IMR-90 (cell line): ENCODE measurements at regions not wholly inside any gene's neighbourhood (a gene's known extent, or its start where the extent isn't known, plus 50 kb on each side); places are given as distances from the start of the nearest gene placed in this dataset.

Experiments used
- ATAC-seq: fragments of 200-7000 bp; cut with Tn5 transposase; 2 replicates; pipeline ENCODE4 v1.9.1; 2020; ENCODE audit warnings: low read depth, mild to moderate bottlenecking, moderate library complexity
- BruUV-seq: library from RNA; stranded (reverse); fragments of 400-500 nt; replicated peaks from 2 replicates; lab custom pipeline; 2021; lab: Mats Ljungman, UMichigan
- CTCF ChIA-PET: fragments of 300-600 bp; formaldehyde crosslinking; extraction: SDS; loops from one replicate; lab custom pipeline; 2021; ENCODE audit warnings: antibody characterized with exemption; lab: Yijun Ruan, JAX
- POLR2A ChIA-PET: fragments of 300-600 bp; sonication (Branson Sonifier 250); formaldehyde crosslinking; loops from one replicate; lab custom pipeline; 2022; ENCODE audit warnings: antibody characterized with exemption; ENCODE audit not compliant: unreplicated experiment; lab: Charles Lee
- DNase-seq: peaks from one replicate; pipeline ENCODE4 v3.0.0; 2013
- H2AFZ ChIP-seq: replicated peaks from 2 replicates; pipeline ENCODE3; 2013; ENCODE audit warnings: low read length, mild to moderate bottlenecking; ENCODE audit not compliant: poor library complexity
- H2AK5ac ChIP-seq: 2 replicates; pipeline ENCODE4 v1.6.1; 2013; ENCODE audit warnings: low read depth, low read length, inconsistent platforms
- H2AK9ac ChIP-seq: replicated peaks from 2 replicates; pipeline ENCODE3; 2013; ENCODE audit warnings: mild to moderate bottlenecking, low read depth, low read length, moderate library complexity; ENCODE audit not compliant: poor library complexity
- H2BK120ac ChIP-seq: 2 replicates; pipeline ENCODE4 v1.6.1; 2013; ENCODE audit warnings: low read depth, low read length, inconsistent platforms
- H2BK15ac ChIP-seq: 3 replicates; pipeline ENCODE4 v1.6.1; 2013; ENCODE audit warnings: low read depth, low read length, inconsistent platforms
- H2BK20ac ChIP-seq: 2 replicates; pipeline ENCODE4 v1.6.1; 2013; ENCODE audit warnings: low read depth, mild to moderate bottlenecking, inconsistent platforms, low read length, moderate library complexity
- H2BK5ac ChIP-seq: 2 replicates; pipeline ENCODE4 v1.6.1; 2013; ENCODE audit warnings: mild to moderate bottlenecking, low read depth, low read length, inconsistent platforms; ENCODE audit not compliant: poor library complexity, severe bottlenecking
- H3K14ac ChIP-seq: replicated peaks from 2 replicates; pipeline ENCODE4 v1.6.1; 2013; ENCODE audit warnings: low read depth, low read length, inconsistent platforms
- H3K18ac ChIP-seq: 2 replicates; pipeline ENCODE4 v1.6.1; 2013; ENCODE audit warnings: low read depth, low read length, control low read depth
- H3K23ac ChIP-seq: 2 replicates; pipeline ENCODE4 v1.6.1; 2013; ENCODE audit warnings: low read depth, low read length, inconsistent platforms
- H3K27ac ChIP-seq: 2 replicates; pipeline ENCODE4 v1.5.1; 2013; ENCODE audit warnings: mild to moderate bottlenecking, control low read depth, low read length; ENCODE audit not compliant: insufficient read depth
- H3K27me3 ChIP-seq: 2 replicates; pipeline ENCODE4 v1.6.1; 2013; ENCODE audit warnings: low read length; ENCODE audit not compliant: control insufficient read depth, insufficient read depth
- H3K36me3 ChIP-seq: 2 replicates; pipeline ENCODE4 v1.6.1; 2013; ENCODE audit warnings: low read length, mixed read lengths; ENCODE audit not compliant: control insufficient read depth, insufficient read depth
- H3K4ac ChIP-seq: 2 replicates; pipeline ENCODE4 v1.6.1; 2013; ENCODE audit warnings: low read depth, low read length, inconsistent platforms
- H3K4me1 ChIP-seq: 2 replicates; pipeline ENCODE4 v1.6.1; 2013; ENCODE audit warnings: low read length, mixed read lengths; ENCODE audit not compliant: control insufficient read depth, insufficient read depth
- H3K4me2 ChIP-seq: 2 replicates; pipeline ENCODE4 v1.6.1; 2013; ENCODE audit warnings: low read depth, mild to moderate bottlenecking, control low read depth, low read length, moderate library complexity
- H3K4me3 ChIP-seq: 2 replicates; pipeline ENCODE4 v1.5.1; 2013; ENCODE audit warnings: low read depth, mild to moderate bottlenecking, control low read depth, low read length, moderate library complexity; ENCODE audit not compliant: insufficient read depth
- H3K56ac ChIP-seq: 2 replicates; pipeline ENCODE4 v1.6.1; 2013; ENCODE audit warnings: low read length, inconsistent platforms; ENCODE audit not compliant: insufficient read depth; ENCODE audit errors: extremely low read depth
- H3K79me1 ChIP-seq, 2 experiments: 2 replicates each; pipeline ENCODE4 v1.6.1; 2013; ENCODE audit warnings: low read length in 2 of 2, inconsistent platforms in 1 of 2, low read depth in 1 of 2
- H3K9ac ChIP-seq: 2 replicates; pipeline ENCODE4 v1.6.1; 2013; ENCODE audit warnings: low read depth, low read length, control low read depth
- H3K9me1 ChIP-seq: 2 replicates; pipeline ENCODE4 v1.6.1; 2013; ENCODE audit warnings: low read length, inconsistent platforms; ENCODE audit not compliant: insufficient read depth
- H3K9me3 ChIP-seq: 2 replicates; pipeline ENCODE4 v1.6.1; 2013; ENCODE audit warnings: low read length; ENCODE audit not compliant: control insufficient read depth, insufficient read depth
- H4K20me1 ChIP-seq: 2 replicates; pipeline ENCODE4 v1.6.1; 2013; ENCODE audit warnings: low read length, inconsistent platforms; ENCODE audit not compliant: insufficient read depth
- H4K5ac ChIP-seq: 2 replicates; pipeline ENCODE4 v1.6.1; 2013; ENCODE audit warnings: mild to moderate bottlenecking, low read depth, low read length, control low read depth
- H4K8ac ChIP-seq, 2 experiments: 2 replicates each; pipeline ENCODE4 v1.6.1; 2013; ENCODE audit warnings: low read depth in 2 of 2, low read length in 2 of 2, control low read depth in 1 of 2, inconsistent platforms in 1 of 2
- H4K91ac ChIP-seq: 2 replicates; pipeline ENCODE4 v1.6.1; 2013; ENCODE audit warnings: low read depth, low read length, inconsistent platforms; ENCODE audit not compliant: insufficient read depth
- BHLHE40 ChIP-seq: fragments of 150-350 bp; IDR thresholded peaks from 2 replicates; pipeline ENCODE4 v1.6.1; 2016; ENCODE audit warnings: mild to moderate bottlenecking, low read depth, low read length
- CEBPB ChIP-seq: IDR thresholded peaks from 2 replicates; pipeline ENCODE4 v1.6.1; 2012; ENCODE audit warnings: low read depth, low read length, improper control_type of control experiment
- CHD1 ChIP-seq: IDR thresholded peaks from 2 replicates; pipeline ENCODE4 v1.6.1; 2012; ENCODE audit warnings: low read depth, low read length, improper control_type of control experiment
- FOS ChIP-seq: fragments of 150-350 bp; IDR thresholded peaks from 2 replicates; pipeline ENCODE4 v1.6.1; 2016; ENCODE audit warnings: low read depth, low read length
- MAFK ChIP-seq: IDR thresholded peaks from 2 replicates; pipeline ENCODE4 v1.6.1; 2012; ENCODE audit warnings: low read depth, low read length, improper control_type of control experiment
- MAZ ChIP-seq: IDR thresholded peaks from 2 replicates; pipeline ENCODE4 v1.6.1; 2012; ENCODE audit warnings: low read depth, mild to moderate bottlenecking, low read length, improper control_type of control experiment, moderate library complexity, borderline replicate concordance
- MXI1 ChIP-seq: IDR thresholded peaks from 2 replicates; pipeline ENCODE4 v1.6.1; 2012; ENCODE audit warnings: low read depth, mild to moderate bottlenecking, low read length, moderate library complexity, borderline replicate concordance
- NFE2L2 ChIP-seq: fragments of 150-350 bp; IDR thresholded peaks from 2 replicates; pipeline ENCODE4 v1.6.1; 2016; ENCODE audit warnings: low read depth, mild to moderate bottlenecking, low read length
- POLR2A ChIP-seq: IDR thresholded peaks from 2 replicates; pipeline ENCODE4 v1.6.1; 2012; ENCODE audit warnings: mild to moderate bottlenecking, low read depth, low read length
- RAD21 ChIP-seq: IDR thresholded peaks from 2 replicates; pipeline ENCODE4 v1.6.1; 2012; ENCODE audit warnings: low read length, improper control_type of control experiment
- RCOR1 ChIP-seq: IDR thresholded peaks from 2 replicates; pipeline ENCODE4 v1.6.1; 2012; ENCODE audit warnings: mild to moderate bottlenecking, low read length, improper control_type of control experiment; ENCODE audit not compliant: insufficient replicate concordance
- RFX5 ChIP-seq: IDR thresholded peaks from 2 replicates; pipeline ENCODE4 v1.8.0; 2012; ENCODE audit warnings: low read depth, mild to moderate bottlenecking, low read length, moderate library complexity
- SMC3 ChIP-seq: fragments of 150-350 bp; IDR thresholded peaks from 2 replicates; pipeline ENCODE4 v1.6.1; 2016; ENCODE audit warnings: low read depth, mild to moderate bottlenecking, antibody characterized with exemption, low read length, moderate library complexity
- dilution Hi-C: fragments of 300-500 bp; cut with HindIII; formaldehyde crosslinking; loops from one replicate; pipeline ENCODE4 v1.14.3; 2018; ENCODE audit warnings: low sequenced_read_pairs; ENCODE audit not compliant: unreplicated experiment
- in situ Hi-C: fragments of 300-500 bp; cut with MboI; formaldehyde crosslinking; loops from 3 replicates; pipeline ENCODE4 v1.14.3; 2019; ENCODE audit warnings: low sequenced_read_pairs, inconsistent platforms, mixed read lengths
- intact Hi-C: fragments of 100-400 bp; cut with micrococcal nuclease; formaldehyde crosslinking; loops from 2 replicates; pipeline ENCODE4 v1.10.0; 2022
- TF ChIP-seq, protein P1 (sequence below): conservative IDR thresholded peaks from 2 replicates; pipeline ENCODE4 v1.5.1; 2012; ENCODE audit warnings: mild to moderate bottlenecking, low read depth, low read length, improper control_type of control experiment
- TF ChIP-seq, protein P2 (sequence below): fragments of 150-350 bp; IDR thresholded peaks from 2 replicates; pipeline ENCODE4 v1.6.1; 2016; ENCODE audit warnings: low read depth, mild to moderate bottlenecking, low read length, moderate library complexity, borderline replicate concordance
- TF ChIP-seq, protein P3 (sequence below): fragments of 150-350 bp; IDR thresholded peaks from 2 replicates; pipeline ENCODE4 v1.6.1; 2017; ENCODE audit warnings: mild to moderate bottlenecking, antibody characterized with exemption, low read length, low read depth

DNA sequence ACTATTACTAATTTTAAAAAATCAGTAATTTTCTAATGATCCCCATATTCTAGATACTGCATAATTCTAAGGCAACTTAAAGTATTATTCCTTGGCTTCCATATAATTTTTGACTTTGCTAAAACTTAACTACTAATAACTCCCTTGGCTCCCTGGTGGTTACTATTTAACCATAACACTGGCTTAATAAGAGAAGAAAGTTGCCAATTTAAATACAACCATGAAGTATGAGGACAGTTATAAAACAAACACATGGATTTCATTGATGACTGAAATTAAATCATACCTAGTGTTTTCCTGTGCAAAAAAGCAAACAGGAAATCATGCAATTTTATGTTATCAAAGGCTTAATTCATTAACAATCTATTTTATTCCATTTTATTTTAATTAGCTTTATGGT lies 1073.9 kb downstream of the GRM8 start:
- no peak overlapping the region for H3K4ac ChIP-seq
- TF ChIP-seq, protein P1, sequence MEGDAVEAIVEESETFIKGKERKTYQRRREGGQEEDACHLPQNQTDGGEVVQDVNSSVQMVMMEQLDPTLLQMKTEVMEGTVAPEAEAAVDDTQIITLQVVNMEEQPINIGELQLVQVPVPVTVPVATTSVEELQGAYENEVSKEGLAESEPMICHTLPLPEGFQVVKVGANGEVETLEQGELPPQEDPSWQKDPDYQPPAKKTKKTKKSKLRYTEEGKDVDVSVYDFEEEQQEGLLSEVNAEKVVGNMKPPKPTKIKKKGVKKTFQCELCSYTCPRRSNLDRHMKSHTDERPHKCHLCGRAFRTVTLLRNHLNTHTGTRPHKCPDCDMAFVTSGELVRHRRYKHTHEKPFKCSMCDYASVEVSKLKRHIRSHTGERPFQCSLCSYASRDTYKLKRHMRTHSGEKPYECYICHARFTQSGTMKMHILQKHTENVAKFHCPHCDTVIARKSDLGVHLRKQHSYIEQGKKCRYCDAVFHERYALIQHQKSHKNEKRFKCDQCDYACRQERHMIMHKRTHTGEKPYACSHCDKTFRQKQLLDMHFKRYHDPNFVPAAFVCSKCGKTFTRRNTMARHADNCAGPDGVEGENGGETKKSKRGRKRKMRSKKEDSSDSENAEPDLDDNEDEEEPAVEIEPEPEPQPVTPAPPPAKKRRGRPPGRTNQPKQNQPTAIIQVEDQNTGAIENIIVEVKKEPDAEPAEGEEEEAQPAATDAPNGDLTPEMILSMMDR = no peak
- TF ChIP-seq CEBPB (no peak), SMC3 (no peak), CHD1 (no peak), MAZ (no peak), MXI1 (no peak), BHLHE40 (no peak), POLR2A (no peak), NFE2L2 (no peak), FOS (no peak), RAD21 (no peak), RFX5 (no peak), RCOR1 (no peak), MAFK (no peak)
- TF ChIP-seq, protein P2, sequence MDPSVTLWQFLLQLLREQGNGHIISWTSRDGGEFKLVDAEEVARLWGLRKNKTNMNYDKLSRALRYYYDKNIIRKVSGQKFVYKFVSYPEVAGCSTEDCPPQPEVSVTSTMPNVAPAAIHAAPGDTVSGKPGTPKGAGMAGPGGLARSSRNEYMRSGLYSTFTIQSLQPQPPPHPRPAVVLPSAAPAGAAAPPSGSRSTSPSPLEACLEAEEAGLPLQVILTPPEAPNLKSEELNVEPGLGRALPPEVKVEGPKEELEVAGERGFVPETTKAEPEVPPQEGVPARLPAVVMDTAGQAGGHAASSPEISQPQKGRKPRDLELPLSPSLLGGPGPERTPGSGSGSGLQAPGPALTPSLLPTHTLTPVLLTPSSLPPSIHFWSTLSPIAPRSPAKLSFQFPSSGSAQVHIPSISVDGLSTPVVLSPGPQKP = no peak
- TF ChIP-seq, protein P3, sequence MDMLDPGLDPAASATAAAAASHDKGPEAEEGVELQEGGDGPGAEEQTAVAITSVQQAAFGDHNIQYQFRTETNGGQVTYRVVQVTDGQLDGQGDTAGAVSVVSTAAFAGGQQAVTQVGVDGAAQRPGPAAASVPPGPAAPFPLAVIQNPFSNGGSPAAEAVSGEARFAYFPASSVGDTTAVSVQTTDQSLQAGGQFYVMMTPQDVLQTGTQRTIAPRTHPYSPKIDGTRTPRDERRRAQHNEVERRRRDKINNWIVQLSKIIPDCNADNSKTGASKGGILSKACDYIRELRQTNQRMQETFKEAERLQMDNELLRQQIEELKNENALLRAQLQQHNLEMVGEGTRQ = no peak
- peaks cover 9% of the 10 kb centered on the region; the same call in 1 of the 2 replicates for H3K9me3 ChIP-seq
- H4K5ac ChIP-seq = no peak overlapping the region
- no peak overlapping the region for H3K18ac ChIP-seq
- no peak overlapping the region for H3K14ac ChIP-seq
- CTCF ChIA-PET = interaction anchor here (0.7 kb wide), 1 partner anchor 116 kb away, joined by 3 read pairs; no protein-coding TSS in a partner anchor
- no peaks in the 10 kb centered on the region for H3K79me1 ChIP-seq
- DNase-seq (no peak), ATAC-seq (no peak)
- H3K36me3 ChIP-seq = no peaks in the 10 kb centered on the region
- no peak overlapping the region for H3K4me3 ChIP-seq
- H2BK120ac ChIP-seq = no peak overlapping the region
- H4K8ac ChIP-seq = no peak overlapping the region
- no peaks in the 10 kb centered on the region for H4K20me1 ChIP-seq
- H3K9ac ChIP-seq = no peak overlapping the region
- BruUV-seq = no TSS peak
- no peak overlapping the region for H2BK15ac ChIP-seq
- dilution Hi-C loops = no loop called here
- H2BK5ac ChIP-seq = no peak overlapping the region
- H3K9me1 ChIP-seq = no peaks in the 10 kb centered on the region
- H4K91ac ChIP-seq = no peak overlapping the region
- no peak overlapping the region for H2AK5ac ChIP-seq
- POLR2A ChIA-PET = no interaction called here
- no peak overlapping the region for H2AFZ ChIP-seq
- no peak overlapping the region for H3K56ac ChIP-seq
- no peak overlapping the region for H3K23ac ChIP-seq
- H3K27ac ChIP-seq = no peak overlapping the region
- in situ Hi-C loops = no loop called here
- H3K27me3 ChIP-seq = no peaks in the 10 kb centered on the region
- no peak overlapping the region for H2AK9ac ChIP-seq
- no peak overlapping the region for H2BK20ac ChIP-seq
- no peaks in the 10 kb centered on the region for H3K4me1 ChIP-seq
- intact Hi-C loops = no loop called here
- H3K4me2 ChIP-seq = no peak overlapping the region
